PC-9 (cell line): ENCODE measurements at regions not wholly inside any gene's neighbourhood (a gene's known extent, or its start where the extent isn't known, plus 50 kb on each side); places are given as distances from the start of the nearest gene placed in this dataset.

Source experiments
- CTCF ChIP-seq: fragments of 200-600 bp; sonication (generic); conservative IDR thresholded peaks from 2 replicates; pipeline ENCODE4 v1.6.1; 2017; ENCODE audit warnings: mixed run types, antibody characterized with exemption, mild to moderate bottlenecking, moderate library complexity
- EZH2 ChIP-seq: fragments of 200-600 bp; sonication (generic); IDR thresholded peaks from 2 replicates; pipeline ENCODE4 v1.8.0; 2017; ENCODE audit warnings: antibody characterized with exemption, low read depth

DNA sequence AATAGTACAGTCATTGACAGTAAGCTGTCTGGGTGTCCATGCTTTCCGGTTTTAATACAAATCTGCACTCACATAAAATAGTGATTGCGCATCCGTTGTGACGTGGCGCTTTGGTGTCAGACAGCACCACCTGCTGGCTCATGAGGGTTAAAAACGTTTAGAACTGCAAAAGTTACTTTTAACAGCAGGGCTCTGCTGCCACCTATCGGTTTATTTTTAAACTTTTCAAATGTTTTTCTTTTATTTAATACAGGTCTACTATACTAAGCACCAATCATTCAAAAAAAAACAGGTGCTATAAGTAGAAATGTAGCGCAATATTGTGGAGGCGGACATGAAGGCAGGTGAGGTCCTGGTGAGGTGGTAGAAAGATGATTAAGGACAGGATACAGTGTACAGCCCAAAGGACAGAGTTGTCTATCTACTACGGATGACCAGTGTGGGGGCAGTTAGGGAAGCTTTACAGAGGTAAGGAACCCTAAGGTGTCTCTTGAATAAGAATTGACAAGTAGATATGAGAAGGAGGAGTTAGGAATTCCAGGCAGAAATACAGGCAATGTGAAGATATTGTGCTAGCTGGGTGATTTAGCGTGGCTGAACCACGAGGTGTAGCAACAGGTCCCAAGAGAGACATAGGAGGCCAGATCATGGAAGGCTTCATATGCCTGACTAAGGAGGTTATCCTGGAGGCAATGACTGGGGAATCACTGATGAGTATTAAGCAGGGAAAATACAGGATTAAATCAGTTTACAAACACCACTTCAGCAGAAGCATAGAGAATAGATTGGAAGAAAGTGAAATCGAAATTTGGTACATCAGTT is 91.5 kb upstream of the PRB2 start:
- TF ChIP-seq CTCF = peak; percentile 99
- TF ChIP-seq EZH2 = no peak
